B cell (primary cell): ENCODE measurements at regions not wholly inside any gene's neighbourhood (a gene's known extent, or its start where the extent isn't known, plus 50 kb on each side); places are given as distances from the start of the nearest gene placed in this dataset.
"Not testable (repeated sequence)": the region's sequence is repeated elsewhere in the genome, so short reads cannot be mapped to it uniquely, and the experiment has no call there.

ENCODE experiments used
- ATAC-seq: fragments of 200-7000 bp; cut with Tn5 transposase; one replicate; pipeline ENCODE4 v1.10.0; 2021; ENCODE audit warnings: low read depth, mild to moderate bottlenecking, moderate number of reproducible peaks, moderate library complexity
- CTCF ChIA-PET: fragments of 350-600 bp; sonication (Branson Sonifier 250); formaldehyde crosslinking; loops from one replicate; lab custom pipeline; 2021; ENCODE audit warnings: antibody characterized with exemption, inconsistent platforms; lab: Charles Lee
- POLR2A ChIA-PET: fragments of 350-600 bp; sonication (Branson Sonifier 250); formaldehyde crosslinking; loops from one replicate; lab custom pipeline; 2021; ENCODE audit warnings: antibody characterized with exemption; lab: Charles Lee
- DNase-seq: peaks from one replicate; pipeline ENCODE4 v3.0.0; 2013
- H2AFZ ChIP-seq: 2 replicates; pipeline ENCODE4 v1.6.1; 2012; ENCODE audit warnings: mild to moderate bottlenecking, low read depth, low read length; ENCODE audit not compliant: insufficient read depth, poor library complexity, severe bottlenecking
- H3K27ac ChIP-seq, 2 donors: 1 replicate in 1 of 2; 2 replicates in 1 of 2; pipeline ENCODE4 v1.5.1; 2012 to 2013; ENCODE audit warnings: low read length in 2 of 2, mild to moderate bottlenecking in 2 of 2, moderate library complexity in 1 of 2
- H3K27me3 ChIP-seq, 4 experiments: fragments of 200-600 bp in 1 of 4; sonication (generic) in 1 of 4; replicated peaks in 1 of 4; 1 replicate in 2 of 4; 2 replicates in 2 of 4; pipeline versions ENCODE4 v1.6.1 to v1.7.0; 2013 to 2016; ENCODE audit warnings: low read length in 3 of 4, mild to moderate bottlenecking in 2 of 4, mixed read lengths in 1 of 4, moderate library complexity in 1 of 4; ENCODE audit not compliant: insufficient read depth in 4 of 4, control insufficient read depth in 3 of 4; ENCODE audit errors: control extremely low read depth in 1 of 4
- H3K36me3 ChIP-seq, 2 experiments: replicated peaks in 1 of 2; 1 replicate in 1 of 2; 2 replicates in 1 of 2; pipeline versions ENCODE4 v1.6.1 to v1.7.1; 2013; ENCODE audit warnings: low read length in 1 of 2; ENCODE audit not compliant: insufficient read depth in 2 of 2, control insufficient read depth in 1 of 2; ENCODE audit errors: control extremely low read depth in 1 of 2, extremely low read depth in 1 of 2
- H3K4me1 ChIP-seq, 2 donors: fragments of 200-600 bp in 1 of 2; sonication (generic) in 1 of 2; 1 replicate in 1 of 2; 2 replicates in 1 of 2; pipeline versions ENCODE4 v1.5.1 to v1.6.1; 2013 to 2017; ENCODE audit warnings: low read length in 2 of 2; ENCODE audit not compliant: control insufficient read depth in 2 of 2, insufficient read depth in 2 of 2
- H3K4me2 ChIP-seq: replicated peaks from 2 replicates; pipeline ENCODE3; 2012; ENCODE audit warnings: mild to moderate bottlenecking, low read depth, low read length; ENCODE audit not compliant: poor library complexity, severe bottlenecking
- H3K4me3 ChIP-seq, 5 experiments: fragments of 200-600 bp in 1 of 5; sonication (generic) in 1 of 5; 1 replicate in 3 of 5; 2 replicates in 2 of 5; pipeline versions ENCODE4 v1.5.1 to v1.7.0; 2011 to 2016; ENCODE audit warnings: low read length in 4 of 5, mild to moderate bottlenecking in 4 of 5, low read depth in 2 of 5, control low read depth in 1 of 5, moderate library complexity in 1 of 5; ENCODE audit not compliant: insufficient read depth in 1 of 5; ENCODE audit errors: control extremely low read depth in 1 of 5, extremely low read depth in 1 of 5
- H3K79me2 ChIP-seq: fragments of 200-600 bp; sonication (generic); one replicate; pipeline ENCODE4 v1.6.0; 2016; ENCODE audit warnings: low read length; ENCODE audit not compliant: control insufficient read depth, insufficient read depth
- H3K9ac ChIP-seq: fragments of 200-600 bp; sonication (generic); 2 replicates; pipeline ENCODE4 v1.6.1; 2017; ENCODE audit warnings: mild to moderate bottlenecking, low read length, moderate library complexity
- H3K9me3 ChIP-seq, 3 donors: one replicate each; pipeline versions ENCODE4 v1.6.1 to v1.7.1; 2013; ENCODE audit warnings: low read length in 2 of 3; ENCODE audit not compliant: control insufficient read depth in 2 of 3, insufficient read depth in 1 of 3; ENCODE audit errors: control extremely low read depth in 1 of 3
- H4K20me1 ChIP-seq: 2 replicates; pipeline ENCODE4 v1.6.0; 2012; ENCODE audit warnings: mild to moderate bottlenecking, low read length; ENCODE audit not compliant: insufficient read depth, control insufficient read depth, poor library complexity, severe bottlenecking
- H3K27ac Mint-ChIP-seq: one replicate; pipeline ENCODE4 v1.8.0; 2021; ENCODE audit warnings: mixed read lengths
- H3K27me3 Mint-ChIP-seq: one replicate; pipeline ENCODE4 v1.8.0; 2021; ENCODE audit warnings: mixed read lengths
- H3K4me1 Mint-ChIP-seq: one replicate; pipeline ENCODE4 v1.8.0; 2021; ENCODE audit warnings: mixed read lengths
- H3K4me3 Mint-ChIP-seq: one replicate; pipeline ENCODE4 v1.8.0; 2021; ENCODE audit warnings: mixed read lengths
- H3K9me3 Mint-ChIP-seq: one replicate; pipeline ENCODE4 v1.8.0; 2022; ENCODE audit warnings: mixed read lengths; ENCODE audit not compliant: insufficient read depth
- CTCF ChIP-seq: fragments of 200-600 bp; IDR thresholded peaks from one replicate; pipeline ENCODE4 v1.8.0; 2022; ENCODE audit warnings: antibody characterized with exemption, mild to moderate bottlenecking
- EZH2 ChIP-seq: IDR thresholded peaks from 2 replicates; pipeline ENCODE4 v1.6.1; 2012; ENCODE audit warnings: borderline replicate concordance, low read depth, mild to moderate bottlenecking, moderate library complexity, low read length; ENCODE audit not compliant: insufficient read depth, poor library complexity, severe bottlenecking
- WGBS: methylation state at CpG from one replicate; pipeline ENCODE4 v1.1.5; 2013; ENCODE audit warnings: missing lambda C conversion rate; ENCODE audit not compliant: insufficient coverage; 5-methylcytosine and 5-hydroxymethylcytosine counted together
- intact Hi-C: fragments of 100-400 bp; cut with micrococcal nuclease; formaldehyde crosslinking; loops from one replicate; pipeline ENCODE4 v1.10.0; 2022

DNA sequence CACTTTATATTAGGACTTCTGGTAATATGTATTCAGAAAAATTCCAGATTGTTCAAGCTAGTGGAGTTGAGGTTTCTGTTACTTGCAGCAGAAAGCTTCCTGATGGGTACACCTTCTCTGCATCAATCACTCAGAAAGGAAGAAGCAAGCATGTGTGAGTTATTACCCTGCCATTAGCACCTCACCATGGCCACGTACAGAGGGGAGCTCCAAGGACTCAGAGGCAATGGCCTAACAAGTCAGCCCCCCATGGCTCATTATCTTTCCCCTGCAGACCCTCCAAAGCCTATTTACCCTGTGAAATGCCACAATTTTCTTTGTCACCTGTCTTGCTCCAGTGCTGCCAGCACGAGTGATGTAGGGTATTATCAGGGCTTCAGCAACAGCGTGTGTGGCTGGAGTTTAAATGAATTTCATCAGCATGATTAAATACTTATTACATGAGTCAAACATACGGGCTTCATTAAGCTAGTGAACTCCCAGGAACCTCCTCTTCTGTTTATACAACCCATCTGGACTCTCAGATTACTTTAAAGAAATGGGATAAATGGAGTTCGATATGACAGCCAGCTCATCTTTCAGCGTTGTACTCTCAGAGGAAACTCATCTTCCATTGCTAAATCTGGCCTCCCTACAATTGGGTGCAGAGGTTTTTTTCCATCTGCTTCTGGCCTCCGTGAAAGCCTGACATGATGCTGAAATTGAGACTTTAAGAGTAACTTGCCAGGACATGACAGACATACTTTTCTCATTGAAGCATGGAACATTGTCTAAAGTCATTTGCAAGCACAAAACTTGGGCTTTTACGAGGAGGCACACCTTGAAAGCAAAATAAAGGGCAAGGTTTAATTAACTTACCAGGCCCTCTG, 135.9 kb downstream of the TMEM30B start:
- H3K27me3 Mint-ChIP-seq: peaks cover 3% of the 10 kb centered on the region
- no peaks in the 10 kb centered on the region for H3K4me1 Mint-ChIP-seq
- Histone ChIP-seq H3K4me1 (no peaks in the 10 kb centered on the region), H3K79me2 (no peaks in the 10 kb centered on the region), H3K27ac (no peak overlapping the region), H3K9ac (no peak overlapping the region), H4K20me1 (no peaks in the 10 kb centered on the region), H2AFZ (no peak overlapping the region), H3K9me3 (peaks cover 0 to 25% (median 14%) of the 10 kb centered on the region in 3 donors), H3K4me2 (no peak overlapping the region), H3K27me3 (peaks cover 0 to 3% (median 0%) of the 10 kb centered on the region in 4 experiments), H3K4me3 (no peak overlapping the region), H3K36me3 (no peaks in the 10 kb centered on the region)
- H3K9me3 Mint-ChIP-seq: peaks cover 18% of the 10 kb centered on the region
- TF ChIP-seq EZH2 (no peak), CTCF (no peak)
- ChIA-PET POLR2A (no interaction called here), CTCF (interaction anchor here (1.3 kb wide), 1 partner anchor 12 kb away, joined by 3 read pairs; no protein-coding TSS in a partner anchor)
- H3K4me3 Mint-ChIP-seq: no peak overlapping the region
- 68% methylated on average over 3 of the region's 8 CpGs for WGBS
- no peak overlapping the region for H3K27ac Mint-ChIP-seq
- DNase-seq (no peak), ATAC-seq (no peak)
- intact Hi-C loops: no loop called here

GRCh38 chr14:61144117-61145033, 136.8 kb downstream of the TMEM30B start:
- H3K9me3 Mint-ChIP-seq: peaks cover 18% of the 10 kb centered on the region
- H3K4me1 ChIP-seq, H3K4me3 ChIP-seq, intact Hi-C loops, ATAC-seq, H3K4me2 ChIP-seq, POLR2A ChIA-PET, CTCF ChIA-PET, DNase-seq, H3K27me3 ChIP-seq, H3K79me2 ChIP-seq, H3K27ac Mint-ChIP-seq, H3K27me3 Mint-ChIP-seq, H4K20me1 ChIP-seq, H3K4me1 Mint-ChIP-seq, H3K9ac ChIP-seq, H3K36me3 ChIP-seq, H3K27ac ChIP-seq, H2AFZ ChIP-seq, H3K4me3 Mint-ChIP-seq: not testable (repeated sequence)
- H3K9me3 ChIP-seq: peaks cover 0 to 25% (median 14%) of the 10 kb centered on the region in 3 donors
- WGBS: 86% methylated on average over 5 of the region's 7 CpGs
